ENCODE measurements at regions not wholly inside any gene's neighbourhood (a gene's known extent, or its start where the extent isn't known, plus 50 kb on each side); places are given as distances from the start of the nearest gene placed in this dataset.

DNA sequence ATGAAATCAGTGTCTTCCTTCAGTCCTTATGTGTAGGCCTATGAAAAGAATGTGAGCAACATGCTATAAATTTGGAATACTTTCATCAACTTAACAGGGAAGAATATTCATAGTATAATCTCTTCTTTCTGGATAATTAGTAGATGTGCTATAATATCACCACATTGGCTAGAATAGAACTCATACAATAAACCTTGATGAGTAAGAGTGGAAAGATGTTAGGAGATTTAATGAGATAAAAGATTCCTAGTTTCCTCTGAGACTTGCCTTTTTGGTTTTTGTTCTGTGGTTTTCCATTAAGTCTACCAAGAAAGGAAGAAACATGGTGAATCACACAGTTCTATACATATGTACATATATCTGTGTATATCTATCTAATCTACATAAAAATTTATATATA, 301.8 kb upstream of the PRR16 start:
- Mint-ChIP-seq H3K4me3 (no peak overlapping the region), H3K36me3 (no peaks in the 10 kb centered on the region), H3K27me3 (ENCODE audit: low read depth in 3 of 3) (no peaks in the 10 kb centered on the region), H3K4me1 (no peaks in the 10 kb centered on the region), H3K27ac (no peak overlapping the region), H3K9me3 (peaks cover 0 to 2% (median 0%) of the 10 kb centered on the region in 7 donors)
- intact Hi-C loops (cut with micrococcal nuclease): no loop called here
- Histone ChIP-seq H3K27ac (ENCODE audit: low read depth in 1 of 2, low read length in 2 of 2) (no peak overlapping the region), H3K4me3 (replicated peaks in 1 of 3; ENCODE audit: low read depth in 2 of 3, low read length in 3 of 3) (no peak overlapping the region), H4K20me1 (ENCODE audit: insufficient read depth, low read length) (no peaks in the 10 kb centered on the region), H3K27me3 (ENCODE audit: control insufficient read depth in 2 of 2, insufficient read depth in 2 of 2, low read length in 2 of 2) (no peaks in the 10 kb centered on the region), H2AFZ (ENCODE audit: insufficient read depth, low read depth, low read length, poor library complexity, severe bottlenecking) (no peak overlapping the region), H3K4me1 (ENCODE audit: control insufficient read depth in 1 of 2, insufficient read depth in 2 of 2, low read length in 2 of 2) (no peaks in the 10 kb centered on the region), H3K9me3 (replicated peaks in 1 of 2; ENCODE audit: control insufficient read depth in 1 of 2, insufficient read depth in 1 of 2, low read length in 2 of 2) (no peaks in the 10 kb centered on the region), H3K79me2 (ENCODE audit: insufficient read depth, low read length) (no peaks in the 10 kb centered on the region), H3K36me3 (replicated peaks in 1 of 2; ENCODE audit: control insufficient read depth in 1 of 2, insufficient read depth in 2 of 2, low read length in 2 of 2) (no peaks in the 10 kb centered on the region), H3K9ac (ENCODE audit: insufficient read depth, low read length, poor library complexity, severe bottlenecking) (no peak overlapping the region), H3K4me2 (replicated peaks; ENCODE audit: extremely low read depth, low read length, poor library complexity, severe bottlenecking) (no peak overlapping the region)
- DNase-seq: no peak
- TF ChIP-seq, protein P1, sequence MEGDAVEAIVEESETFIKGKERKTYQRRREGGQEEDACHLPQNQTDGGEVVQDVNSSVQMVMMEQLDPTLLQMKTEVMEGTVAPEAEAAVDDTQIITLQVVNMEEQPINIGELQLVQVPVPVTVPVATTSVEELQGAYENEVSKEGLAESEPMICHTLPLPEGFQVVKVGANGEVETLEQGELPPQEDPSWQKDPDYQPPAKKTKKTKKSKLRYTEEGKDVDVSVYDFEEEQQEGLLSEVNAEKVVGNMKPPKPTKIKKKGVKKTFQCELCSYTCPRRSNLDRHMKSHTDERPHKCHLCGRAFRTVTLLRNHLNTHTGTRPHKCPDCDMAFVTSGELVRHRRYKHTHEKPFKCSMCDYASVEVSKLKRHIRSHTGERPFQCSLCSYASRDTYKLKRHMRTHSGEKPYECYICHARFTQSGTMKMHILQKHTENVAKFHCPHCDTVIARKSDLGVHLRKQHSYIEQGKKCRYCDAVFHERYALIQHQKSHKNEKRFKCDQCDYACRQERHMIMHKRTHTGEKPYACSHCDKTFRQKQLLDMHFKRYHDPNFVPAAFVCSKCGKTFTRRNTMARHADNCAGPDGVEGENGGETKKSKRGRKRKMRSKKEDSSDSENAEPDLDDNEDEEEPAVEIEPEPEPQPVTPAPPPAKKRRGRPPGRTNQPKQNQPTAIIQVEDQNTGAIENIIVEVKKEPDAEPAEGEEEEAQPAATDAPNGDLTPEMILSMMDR (IDR thresholded peaks at IDR 0.05): no peak

DNA sequence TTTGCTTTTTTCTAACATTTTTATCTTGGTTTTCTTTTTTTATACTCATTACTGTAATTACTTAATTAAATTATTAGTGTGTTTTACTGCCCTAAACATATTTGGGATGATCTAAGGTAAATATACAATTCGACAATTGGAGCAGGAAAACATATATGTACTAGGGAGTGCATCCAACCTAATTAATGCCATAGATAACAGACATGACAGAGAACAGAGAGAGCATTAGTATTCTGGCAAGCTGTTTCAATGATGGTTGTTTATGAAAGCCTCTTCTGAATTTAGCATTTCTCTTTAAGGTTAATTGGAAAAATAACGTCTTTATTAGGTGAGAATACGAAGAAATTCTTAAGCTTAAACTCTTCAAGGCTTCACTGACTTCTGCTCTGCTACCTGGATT, 300.1 kb upstream of the PRR16 start:
- H3K79me2 ChIP-seq (ENCODE audit: insufficient read depth, low read length): no peaks in the 10 kb centered on the region
- Mint-ChIP-seq H3K4me1 (no peaks in the 10 kb centered on the region), H3K4me3 (no peak overlapping the region), H3K27ac (no peak overlapping the region), H3K9me3 (peaks cover 0 to 2% (median 0%) of the 10 kb centered on the region in 7 donors), H3K36me3 (no peaks in the 10 kb centered on the region), H3K27me3 (ENCODE audit: low read depth in 3 of 3) (no peaks in the 10 kb centered on the region)
- no peak for DNase-seq
- no peaks in the 10 kb centered on the region for H3K27me3 ChIP-seq (ENCODE audit: control insufficient read depth in 2 of 2, insufficient read depth in 2 of 2, low read length in 2 of 2)
- no peak overlapping the region for H3K4me3 ChIP-seq (replicated peaks in 1 of 3; ENCODE audit: low read depth in 2 of 3, low read length in 3 of 3)
- no peaks in the 10 kb centered on the region for H3K4me1 ChIP-seq (ENCODE audit: control insufficient read depth in 1 of 2, insufficient read depth in 2 of 2, low read length in 2 of 2)
- 100% methylated on average over 1 of the region's 3 CpGs for WGBS (ENCODE audit: insufficient coverage)
- TF ChIP-seq, protein P1 (IDR thresholded peaks at IDR 0.05): no peak
- no peak overlapping the region for H3K9ac ChIP-seq (ENCODE audit: insufficient read depth, low read length, poor library complexity, severe bottlenecking)
- H3K36me3 ChIP-seq (replicated peaks in 1 of 2; ENCODE audit: control insufficient read depth in 1 of 2, insufficient read depth in 2 of 2, low read length in 2 of 2): no peaks in the 10 kb centered on the region
- intact Hi-C loops (cut with micrococcal nuclease): no loop called here
- no peak overlapping the region for H3K27ac ChIP-seq (ENCODE audit: low read depth in 1 of 2, low read length in 2 of 2)
- H3K4me2 ChIP-seq (replicated peaks; ENCODE audit: extremely low read depth, low read length, poor library complexity, severe bottlenecking): no peak overlapping the region
- no peaks in the 10 kb centered on the region for H4K20me1 ChIP-seq (ENCODE audit: insufficient read depth, low read length)
- no peaks in the 10 kb centered on the region for H3K9me3 ChIP-seq (replicated peaks in 1 of 2; ENCODE audit: control insufficient read depth in 1 of 2, insufficient read depth in 1 of 2, low read length in 2 of 2)
- H2AFZ ChIP-seq (ENCODE audit: insufficient read depth, low read depth, low read length, poor library complexity, severe bottlenecking): no peak overlapping the region
